ENCODE measurements at regions not wholly inside any gene's neighbourhood (a gene's known extent, or its start where the extent isn't known, plus 50 kb on each side); places are given as distances from the start of the nearest gene placed in this dataset.

DNA sequence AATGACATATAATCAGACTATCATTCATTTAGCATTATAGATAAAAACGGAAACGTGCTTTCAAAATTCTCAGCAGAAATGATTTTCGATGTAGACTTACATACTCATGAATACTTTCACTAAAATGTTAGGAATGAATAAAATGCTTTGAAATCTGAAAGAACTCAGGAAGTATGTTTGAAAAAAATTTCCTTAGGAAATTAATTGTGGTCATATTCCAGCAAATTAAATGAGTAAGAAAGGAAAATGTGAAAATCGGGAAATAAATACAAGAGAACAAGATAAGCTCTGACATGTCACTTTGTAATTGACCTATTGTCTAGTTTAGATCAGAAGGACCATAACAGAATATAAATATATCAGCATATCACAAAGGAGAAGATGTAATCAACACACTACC is 981.0 kb upstream of the CDH2 start:
- DNase-seq (ENCODE audit: low spot score) = no peak

DNA sequence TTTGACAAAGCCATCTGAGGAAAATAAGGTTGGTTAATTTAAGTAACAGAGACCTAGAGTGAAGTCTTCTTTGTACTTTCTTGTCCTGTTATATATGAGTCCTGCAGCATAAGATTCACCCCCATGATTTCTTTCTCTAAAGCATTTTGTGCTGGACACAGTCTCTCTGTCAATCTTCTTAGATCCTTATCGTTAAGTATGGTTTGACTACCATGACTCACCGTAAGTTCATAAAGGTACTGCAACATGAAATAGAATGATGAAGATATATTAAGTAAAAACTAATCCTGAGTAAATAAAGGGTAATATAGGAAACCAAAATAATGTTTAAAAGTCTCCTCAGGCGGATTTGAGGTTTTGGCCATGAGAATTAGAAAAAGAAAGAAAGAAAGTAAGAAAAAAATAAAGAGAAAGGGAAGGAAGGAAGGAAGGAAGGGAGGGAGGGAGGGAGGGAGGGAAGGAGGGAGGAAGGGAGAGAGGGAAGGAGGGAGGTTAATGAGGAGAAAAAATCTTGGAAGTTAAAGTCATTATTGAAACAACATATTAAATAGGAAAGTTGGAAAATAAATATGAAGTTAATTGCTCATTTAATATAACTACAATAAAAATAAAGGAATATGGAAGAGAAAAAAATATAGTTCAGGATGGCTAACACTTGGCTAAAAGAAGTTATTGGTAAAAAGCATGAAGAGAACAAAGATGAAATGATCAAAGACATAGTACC is 980.3 kb upstream of the CDH2 start:
- DNase-seq (ENCODE audit: low spot score) = no peak

- no peak for DNase-seq (ENCODE audit: low spot score)
Measured at GRCh38 chr18:29156531-29156930, 979.6 kb upstream of the CDH2 start.

- no peak for DNase-seq (ENCODE audit: low spot score)
Measured at GRCh38 chr18:29154758-29155725, 978.1 kb upstream of the CDH2 start.

- DNase-seq (ENCODE audit: low spot score) = no peak
Measured at GRCh38 chr18:29154196-29154757, 977.3 kb upstream of the CDH2 start.

DNA sequence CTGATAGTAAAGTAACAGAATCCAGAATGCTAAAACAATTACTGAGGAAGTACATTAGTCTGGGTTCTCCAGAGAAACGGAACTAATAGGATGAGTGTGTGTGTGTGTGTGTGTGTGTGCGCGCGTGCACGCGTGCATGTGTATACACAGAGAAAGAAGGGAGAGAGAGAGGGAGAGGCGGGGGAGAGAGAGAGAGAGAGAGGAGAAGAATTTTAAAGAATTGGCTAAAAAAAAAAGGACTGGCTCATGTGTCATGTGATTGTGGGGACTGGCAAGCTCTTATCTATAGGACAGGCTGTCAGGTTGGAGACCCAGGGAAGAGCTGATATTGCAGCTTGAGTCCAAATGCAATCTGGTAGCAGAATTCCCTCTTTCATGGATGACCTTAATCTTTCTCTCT is 976.2 kb upstream of the CDH2 start:
- no peak for DNase-seq (ENCODE audit: low spot score)

GRCh38 chr18:29147944-29148343 is 971.0 kb upstream of the CDH2 start:
- no peak for DNase-seq (ENCODE audit: low spot score)

DNA sequence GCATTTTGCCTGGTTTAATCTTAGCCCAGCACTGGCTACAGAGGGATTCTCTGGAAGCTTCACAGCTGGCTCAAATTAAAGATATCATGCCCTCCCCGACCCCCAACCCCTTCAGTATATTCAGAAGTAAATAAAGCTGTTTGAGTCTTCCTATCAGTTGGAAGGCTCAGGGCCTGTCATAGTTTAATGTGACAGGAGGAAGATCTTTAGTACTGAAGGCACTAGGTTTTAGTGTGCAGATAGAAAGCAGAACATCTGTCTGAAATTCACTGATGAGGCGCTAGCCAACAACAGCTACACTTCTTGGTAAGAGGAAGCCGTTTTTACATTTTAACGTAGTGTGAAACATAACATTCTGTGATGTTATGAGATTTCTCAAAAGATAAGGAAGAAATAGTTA is 969.1 kb upstream of the CDH2 start:
- no peak for DNase-seq (ENCODE audit: low spot score)

DNA sequence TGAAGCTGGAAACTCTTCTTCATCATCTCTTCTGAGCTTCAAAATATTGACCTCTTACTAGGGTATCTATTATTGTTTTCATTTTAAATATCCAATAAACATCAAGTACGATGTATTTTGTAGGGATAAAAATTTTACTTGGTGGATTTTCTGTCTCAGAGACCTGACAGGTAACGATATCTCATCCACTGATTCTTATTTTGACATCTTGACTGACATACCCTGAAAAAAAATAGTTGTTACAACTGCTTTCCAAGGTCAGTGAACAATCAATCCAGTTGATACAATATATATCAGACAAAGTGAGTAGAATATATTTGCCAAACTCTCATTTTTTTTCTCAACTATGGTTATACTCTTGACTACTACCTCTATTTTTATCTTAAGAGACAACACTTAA is 963.7 kb upstream of the CDH2 start:
- DNase-seq (ENCODE audit: low spot score) = no peak

- DNase-seq (ENCODE audit: low spot score) = no peak
Measured at GRCh38 chr18:29137773-29138495, 961.0 kb upstream of the CDH2 start.

DNA sequence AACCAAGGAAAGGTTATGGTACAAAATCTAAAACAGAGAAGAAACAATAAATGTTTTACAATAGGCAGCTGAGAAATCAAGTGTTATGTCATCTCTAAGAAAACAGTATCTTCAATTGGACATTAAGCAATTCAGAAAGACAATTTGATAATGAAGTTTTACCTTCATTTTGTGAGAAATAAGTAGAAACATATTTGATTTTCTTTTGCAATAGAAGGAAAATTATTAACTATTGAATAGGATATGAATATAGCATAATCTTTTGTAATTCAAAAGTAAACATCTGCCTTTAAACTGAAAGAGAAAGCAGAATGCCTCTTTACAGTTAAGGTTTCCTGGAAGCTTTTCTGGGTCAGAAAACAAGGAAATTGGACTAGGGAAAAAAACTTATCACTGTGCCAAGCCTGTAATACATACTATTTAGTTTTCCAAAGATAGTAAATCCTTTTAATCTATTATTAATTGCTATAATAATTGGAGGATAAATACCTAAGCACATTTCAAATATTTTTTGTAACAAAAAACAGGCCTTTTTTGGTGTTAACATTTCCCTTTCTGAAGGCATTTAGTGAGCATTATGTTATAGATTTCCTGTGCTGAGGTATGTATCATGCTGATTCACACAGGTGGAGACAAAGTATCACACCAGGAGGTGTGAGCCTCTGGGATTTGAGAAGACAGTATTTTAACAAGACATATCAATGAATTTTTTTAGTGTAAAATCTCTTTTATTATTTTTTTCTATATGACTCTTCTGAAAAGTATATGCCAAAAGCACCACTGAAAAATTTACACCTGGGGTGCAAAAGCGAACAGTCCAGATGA is 947.0 kb upstream of the CDH2 start:
- DNase-seq (ENCODE audit: low spot score) = no peak

GRCh38 chr18:29104671-29105070 is 927.7 kb upstream of the CDH2 start:
- DNase-seq (ENCODE audit: low spot score) = no peak

DNA sequence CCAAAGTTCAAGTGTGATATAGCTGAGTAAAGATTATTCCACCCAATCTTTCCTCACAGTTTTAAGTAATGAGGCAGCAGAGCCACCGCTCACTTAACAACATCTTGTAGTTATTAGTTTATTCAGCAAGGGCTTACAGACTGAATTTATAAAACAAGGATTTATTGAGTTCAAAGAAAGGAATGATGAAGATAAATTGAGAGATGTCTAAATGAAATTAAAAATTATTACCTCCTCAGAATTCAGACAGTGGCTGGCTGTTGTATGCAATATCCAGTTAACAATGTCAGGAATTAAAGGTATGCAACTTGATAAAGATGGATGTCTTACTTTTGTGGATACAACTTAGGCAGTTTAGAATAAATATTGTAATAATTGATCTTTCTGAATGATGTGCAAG is 927.3 kb upstream of the CDH2 start:
- DNase-seq (ENCODE audit: low spot score) = no peak

DNA sequence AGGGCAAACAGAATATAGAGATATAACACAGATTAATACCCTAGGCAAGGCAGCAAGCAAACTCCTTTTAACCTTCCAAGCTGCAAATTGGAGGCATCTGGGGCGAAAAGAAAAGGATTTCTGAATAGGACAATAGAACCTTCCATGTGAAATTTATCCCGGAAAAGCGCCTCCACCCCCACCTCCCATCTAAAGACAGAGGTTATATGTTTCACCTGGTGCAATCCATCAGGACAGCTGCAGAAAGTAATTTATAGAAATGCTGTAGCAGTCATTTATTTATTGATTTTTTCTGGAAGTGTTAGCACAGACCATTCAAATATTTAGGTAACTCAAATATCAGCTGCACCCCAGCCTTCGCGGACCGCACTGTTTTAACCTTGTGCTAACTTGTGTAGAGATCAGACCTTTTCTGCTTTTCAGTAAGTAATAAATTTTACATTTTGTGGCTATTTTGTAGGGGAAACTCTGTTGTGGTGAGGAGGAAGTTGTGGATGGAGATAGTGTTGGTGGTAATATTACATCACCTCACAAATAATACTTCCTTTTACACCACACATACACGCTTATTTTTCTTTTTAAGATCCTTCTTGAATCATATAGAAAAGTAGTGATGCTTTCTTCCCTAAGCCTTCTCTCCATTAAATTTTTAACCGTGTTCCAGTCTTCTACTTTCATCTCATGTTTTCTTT is 919.3 kb upstream of the CDH2 start:
- no peak for DNase-seq (ENCODE audit: low spot score)

DNA sequence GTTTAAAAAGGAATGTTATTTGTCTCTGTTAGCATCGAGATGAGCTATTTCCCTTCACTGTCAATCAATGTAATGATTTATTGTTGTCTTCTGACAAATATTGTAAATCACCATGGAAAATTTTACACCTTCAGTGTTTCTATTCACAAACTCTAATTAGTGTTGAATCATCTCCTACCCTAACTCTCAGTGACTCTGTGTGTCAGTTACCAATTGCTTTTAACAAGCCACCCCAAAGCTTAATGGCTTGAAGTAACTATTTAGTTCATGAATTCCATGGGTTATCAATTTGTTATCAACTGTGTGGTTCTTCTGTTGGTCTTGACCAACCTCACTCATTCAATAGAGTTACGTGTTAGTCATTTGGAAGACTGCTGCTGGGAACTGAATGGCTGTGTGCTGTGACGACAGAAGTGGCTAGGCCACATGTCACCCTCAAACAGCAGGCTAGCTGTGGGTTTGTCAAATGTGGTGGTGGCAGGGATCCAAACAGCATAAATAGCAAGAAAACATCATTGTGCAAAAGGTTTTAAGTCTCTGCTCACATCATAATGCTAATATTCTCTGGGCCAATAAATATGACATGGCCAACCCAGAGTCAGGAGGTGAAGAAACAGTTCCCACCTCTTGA is 910.8 kb upstream of the CDH2 start:
- DNase-seq (ENCODE audit: low spot score) = no peak

DNA sequence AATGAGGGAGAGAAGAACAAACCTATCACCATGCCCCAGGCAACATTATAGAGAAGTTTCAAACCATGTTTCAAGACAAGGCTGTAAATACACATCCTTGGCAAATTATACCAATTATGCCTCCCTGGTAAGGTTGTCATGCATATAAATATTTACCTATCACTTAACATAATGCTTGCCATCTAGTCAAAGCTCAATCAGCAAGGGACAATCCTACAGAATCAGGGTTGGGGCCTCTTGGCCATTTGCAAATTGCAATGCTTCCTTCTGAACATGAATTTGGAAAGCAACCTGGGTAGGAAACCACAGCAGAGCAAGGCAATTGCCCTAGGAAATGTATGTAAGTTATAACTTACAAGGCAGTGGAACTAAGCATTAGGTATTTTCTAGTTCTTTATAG is 907.2 kb upstream of the CDH2 start:
- no peak for DNase-seq (ENCODE audit: low spot score)

- peak; percentile 13 for DNase-seq (ENCODE audit: low spot score)
Measured at GRCh38 chr18:29083545-29083944, 906.6 kb upstream of the CDH2 start.

- no peak for DNase-seq (ENCODE audit: low spot score)
Measured at GRCh38 chr18:29080946-29081345, 904.0 kb upstream of the CDH2 start.

DNA sequence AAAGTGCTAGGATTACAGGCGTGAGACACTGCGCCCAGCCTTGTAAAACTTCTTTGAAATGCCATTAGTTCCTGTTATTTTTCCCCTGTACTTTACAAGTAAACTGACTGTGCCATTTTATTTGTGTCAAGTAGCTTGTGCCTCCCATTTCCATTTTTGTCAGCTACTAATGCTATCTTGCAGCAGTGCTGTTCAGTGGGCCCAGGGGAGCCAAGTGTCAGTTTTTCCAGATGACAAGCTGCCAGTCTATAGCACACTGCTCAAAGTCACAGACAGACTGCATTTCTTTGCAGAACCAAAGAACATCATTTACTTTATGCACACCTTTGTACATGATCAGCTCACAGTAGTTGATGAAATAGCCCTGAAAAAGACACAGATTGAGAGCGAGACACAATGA is 901.3 kb upstream of the CDH2 start:
- no peak for DNase-seq (ENCODE audit: low spot score)

DNA sequence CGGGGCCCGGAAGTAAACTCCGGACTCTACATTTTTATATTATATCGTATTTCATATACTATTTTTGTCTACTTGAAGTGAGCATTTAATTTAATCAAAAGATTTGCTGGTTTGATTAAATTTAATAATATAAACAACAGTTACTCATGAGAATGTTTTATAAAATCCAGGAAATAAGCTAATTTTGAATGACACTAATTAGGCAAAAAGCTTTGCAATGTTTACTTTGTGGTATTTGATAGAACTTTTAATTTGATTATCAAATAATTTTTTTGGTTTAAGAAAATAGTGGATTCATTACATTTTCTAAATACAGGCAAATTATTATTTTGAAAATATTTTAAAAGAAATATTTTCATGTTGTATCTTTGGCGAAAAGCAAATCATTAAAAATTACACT is 900.4 kb upstream of the CDH2 start:
- no peak for DNase-seq (ENCODE audit: low spot score)
